IMR-90 (cell line): ENCODE measurements at regions not wholly inside any gene's neighbourhood (a gene's known extent, or its start where the extent isn't known, plus 50 kb on each side); places are given as distances from the start of the nearest gene placed in this dataset.
A peak's percentile ranks its signal among the peaks of the same experiment; 100 is the strongest.

Source experiments
- ATAC-seq: fragments of 200-7000 bp; cut with Tn5 transposase; 2 replicates; pipeline ENCODE4 v1.9.1; 2020; ENCODE audit warnings: low read depth, mild to moderate bottlenecking, moderate library complexity
- BruUV-seq: library from RNA; stranded (reverse); fragments of 400-500 nt; replicated peaks from 2 replicates; lab custom pipeline; 2021; lab: Mats Ljungman, UMichigan
- CTCF ChIA-PET: fragments of 300-600 bp; formaldehyde crosslinking; extraction: SDS; loops from one replicate; lab custom pipeline; 2021; ENCODE audit warnings: antibody characterized with exemption; lab: Yijun Ruan, JAX
- POLR2A ChIA-PET: fragments of 300-600 bp; sonication (Branson Sonifier 250); formaldehyde crosslinking; loops from one replicate; lab custom pipeline; 2022; ENCODE audit warnings: antibody characterized with exemption; ENCODE audit not compliant: unreplicated experiment; lab: Charles Lee
- DNase-seq: peaks from one replicate; pipeline ENCODE4 v3.0.0; 2013
- H2AFZ ChIP-seq: replicated peaks from 2 replicates; pipeline ENCODE3; 2013; ENCODE audit warnings: low read length, mild to moderate bottlenecking; ENCODE audit not compliant: poor library complexity
- H2AK5ac ChIP-seq: 2 replicates; pipeline ENCODE4 v1.6.1; 2013; ENCODE audit warnings: low read depth, low read length, inconsistent platforms
- H2AK9ac ChIP-seq: replicated peaks from 2 replicates; pipeline ENCODE3; 2013; ENCODE audit warnings: mild to moderate bottlenecking, low read depth, low read length, moderate library complexity; ENCODE audit not compliant: poor library complexity
- H2BK120ac ChIP-seq: 2 replicates; pipeline ENCODE4 v1.6.1; 2013; ENCODE audit warnings: low read depth, low read length, inconsistent platforms
- H2BK15ac ChIP-seq: 3 replicates; pipeline ENCODE4 v1.6.1; 2013; ENCODE audit warnings: low read depth, low read length, inconsistent platforms
- H2BK20ac ChIP-seq: 2 replicates; pipeline ENCODE4 v1.6.1; 2013; ENCODE audit warnings: low read depth, mild to moderate bottlenecking, inconsistent platforms, low read length, moderate library complexity
- H2BK5ac ChIP-seq: 2 replicates; pipeline ENCODE4 v1.6.1; 2013; ENCODE audit warnings: mild to moderate bottlenecking, low read depth, low read length, inconsistent platforms; ENCODE audit not compliant: poor library complexity, severe bottlenecking
- H3K14ac ChIP-seq: replicated peaks from 2 replicates; pipeline ENCODE4 v1.6.1; 2013; ENCODE audit warnings: low read depth, low read length, inconsistent platforms
- H3K18ac ChIP-seq: 2 replicates; pipeline ENCODE4 v1.6.1; 2013; ENCODE audit warnings: low read depth, low read length, control low read depth
- H3K23ac ChIP-seq: 2 replicates; pipeline ENCODE4 v1.6.1; 2013; ENCODE audit warnings: low read depth, low read length, inconsistent platforms
- H3K27ac ChIP-seq: 2 replicates; pipeline ENCODE4 v1.5.1; 2013; ENCODE audit warnings: mild to moderate bottlenecking, control low read depth, low read length; ENCODE audit not compliant: insufficient read depth
- H3K27me3 ChIP-seq: 2 replicates; pipeline ENCODE4 v1.6.1; 2013; ENCODE audit warnings: low read length; ENCODE audit not compliant: control insufficient read depth, insufficient read depth
- H3K36me3 ChIP-seq: 2 replicates; pipeline ENCODE4 v1.6.1; 2013; ENCODE audit warnings: low read length, mixed read lengths; ENCODE audit not compliant: control insufficient read depth, insufficient read depth
- H3K4ac ChIP-seq: 2 replicates; pipeline ENCODE4 v1.6.1; 2013; ENCODE audit warnings: low read depth, low read length, inconsistent platforms
- H3K4me1 ChIP-seq: 2 replicates; pipeline ENCODE4 v1.6.1; 2013; ENCODE audit warnings: low read length, mixed read lengths; ENCODE audit not compliant: control insufficient read depth, insufficient read depth
- H3K4me2 ChIP-seq: 2 replicates; pipeline ENCODE4 v1.6.1; 2013; ENCODE audit warnings: low read depth, mild to moderate bottlenecking, control low read depth, low read length, moderate library complexity
- H3K4me3 ChIP-seq: 2 replicates; pipeline ENCODE4 v1.5.1; 2013; ENCODE audit warnings: low read depth, mild to moderate bottlenecking, control low read depth, low read length, moderate library complexity; ENCODE audit not compliant: insufficient read depth
- H3K56ac ChIP-seq: 2 replicates; pipeline ENCODE4 v1.6.1; 2013; ENCODE audit warnings: low read length, inconsistent platforms; ENCODE audit not compliant: insufficient read depth; ENCODE audit errors: extremely low read depth
- H3K79me1 ChIP-seq, 2 experiments: 2 replicates each; pipeline ENCODE4 v1.6.1; 2013; ENCODE audit warnings: low read length in 2 of 2, inconsistent platforms in 1 of 2, low read depth in 1 of 2
- H3K9ac ChIP-seq: 2 replicates; pipeline ENCODE4 v1.6.1; 2013; ENCODE audit warnings: low read depth, low read length, control low read depth
- H3K9me1 ChIP-seq: 2 replicates; pipeline ENCODE4 v1.6.1; 2013; ENCODE audit warnings: low read length, inconsistent platforms; ENCODE audit not compliant: insufficient read depth
- H3K9me3 ChIP-seq: 2 replicates; pipeline ENCODE4 v1.6.1; 2013; ENCODE audit warnings: low read length; ENCODE audit not compliant: control insufficient read depth, insufficient read depth
- H4K20me1 ChIP-seq: 2 replicates; pipeline ENCODE4 v1.6.1; 2013; ENCODE audit warnings: low read length, inconsistent platforms; ENCODE audit not compliant: insufficient read depth
- H4K5ac ChIP-seq: 2 replicates; pipeline ENCODE4 v1.6.1; 2013; ENCODE audit warnings: mild to moderate bottlenecking, low read depth, low read length, control low read depth
- H4K8ac ChIP-seq, 2 experiments: 2 replicates each; pipeline ENCODE4 v1.6.1; 2013; ENCODE audit warnings: low read depth in 2 of 2, low read length in 2 of 2, control low read depth in 1 of 2, inconsistent platforms in 1 of 2
- H4K91ac ChIP-seq: 2 replicates; pipeline ENCODE4 v1.6.1; 2013; ENCODE audit warnings: low read depth, low read length, inconsistent platforms; ENCODE audit not compliant: insufficient read depth
- BHLHE40 ChIP-seq: fragments of 150-350 bp; IDR thresholded peaks from 2 replicates; pipeline ENCODE4 v1.6.1; 2016; ENCODE audit warnings: mild to moderate bottlenecking, low read depth, low read length
- CEBPB ChIP-seq: IDR thresholded peaks from 2 replicates; pipeline ENCODE4 v1.6.1; 2012; ENCODE audit warnings: low read depth, low read length, improper control_type of control experiment
- CHD1 ChIP-seq: IDR thresholded peaks from 2 replicates; pipeline ENCODE4 v1.6.1; 2012; ENCODE audit warnings: low read depth, low read length, improper control_type of control experiment
- FOS ChIP-seq: fragments of 150-350 bp; IDR thresholded peaks from 2 replicates; pipeline ENCODE4 v1.6.1; 2016; ENCODE audit warnings: low read depth, low read length
- MAFK ChIP-seq: IDR thresholded peaks from 2 replicates; pipeline ENCODE4 v1.6.1; 2012; ENCODE audit warnings: low read depth, low read length, improper control_type of control experiment
- MAZ ChIP-seq: IDR thresholded peaks from 2 replicates; pipeline ENCODE4 v1.6.1; 2012; ENCODE audit warnings: low read depth, mild to moderate bottlenecking, low read length, improper control_type of control experiment, moderate library complexity, borderline replicate concordance
- MXI1 ChIP-seq: IDR thresholded peaks from 2 replicates; pipeline ENCODE4 v1.6.1; 2012; ENCODE audit warnings: low read depth, mild to moderate bottlenecking, low read length, moderate library complexity, borderline replicate concordance
- NFE2L2 ChIP-seq: fragments of 150-350 bp; IDR thresholded peaks from 2 replicates; pipeline ENCODE4 v1.6.1; 2016; ENCODE audit warnings: low read depth, mild to moderate bottlenecking, low read length
- POLR2A ChIP-seq: IDR thresholded peaks from 2 replicates; pipeline ENCODE4 v1.6.1; 2012; ENCODE audit warnings: mild to moderate bottlenecking, low read depth, low read length
- RAD21 ChIP-seq: IDR thresholded peaks from 2 replicates; pipeline ENCODE4 v1.6.1; 2012; ENCODE audit warnings: low read length, improper control_type of control experiment
- RCOR1 ChIP-seq: IDR thresholded peaks from 2 replicates; pipeline ENCODE4 v1.6.1; 2012; ENCODE audit warnings: mild to moderate bottlenecking, low read length, improper control_type of control experiment; ENCODE audit not compliant: insufficient replicate concordance
- RFX5 ChIP-seq: IDR thresholded peaks from 2 replicates; pipeline ENCODE4 v1.8.0; 2012; ENCODE audit warnings: low read depth, mild to moderate bottlenecking, low read length, moderate library complexity
- SMC3 ChIP-seq: fragments of 150-350 bp; IDR thresholded peaks from 2 replicates; pipeline ENCODE4 v1.6.1; 2016; ENCODE audit warnings: low read depth, mild to moderate bottlenecking, antibody characterized with exemption, low read length, moderate library complexity
- WGBS, 2 experiments: methylation state at CpG; one replicate each; pipeline versions ENCODE4 v1.1.5 to v1.1.7; 2013; ENCODE audit warnings: missing lambda C conversion rate in 2 of 2; ENCODE audit not compliant: insufficient read length in 1 of 2; ENCODE audit errors: extremely low coverage in 2 of 2; 5-methylcytosine and 5-hydroxymethylcytosine counted together
- dilution Hi-C: fragments of 300-500 bp; cut with HindIII; formaldehyde crosslinking; loops from one replicate; pipeline ENCODE4 v1.14.3; 2018; ENCODE audit warnings: low sequenced_read_pairs; ENCODE audit not compliant: unreplicated experiment
- in situ Hi-C: fragments of 300-500 bp; cut with MboI; formaldehyde crosslinking; loops from 3 replicates; pipeline ENCODE4 v1.14.3; 2019; ENCODE audit warnings: low sequenced_read_pairs, inconsistent platforms, mixed read lengths
- intact Hi-C: fragments of 100-400 bp; cut with micrococcal nuclease; formaldehyde crosslinking; loops from 2 replicates; pipeline ENCODE4 v1.10.0; 2022
- TF ChIP-seq, protein P1 (sequence below): conservative IDR thresholded peaks from 2 replicates; pipeline ENCODE4 v1.5.1; 2012; ENCODE audit warnings: mild to moderate bottlenecking, low read depth, low read length, improper control_type of control experiment
- TF ChIP-seq, protein P2 (sequence below): fragments of 150-350 bp; IDR thresholded peaks from 2 replicates; pipeline ENCODE4 v1.6.1; 2016; ENCODE audit warnings: low read depth, mild to moderate bottlenecking, low read length, moderate library complexity, borderline replicate concordance

DNA sequence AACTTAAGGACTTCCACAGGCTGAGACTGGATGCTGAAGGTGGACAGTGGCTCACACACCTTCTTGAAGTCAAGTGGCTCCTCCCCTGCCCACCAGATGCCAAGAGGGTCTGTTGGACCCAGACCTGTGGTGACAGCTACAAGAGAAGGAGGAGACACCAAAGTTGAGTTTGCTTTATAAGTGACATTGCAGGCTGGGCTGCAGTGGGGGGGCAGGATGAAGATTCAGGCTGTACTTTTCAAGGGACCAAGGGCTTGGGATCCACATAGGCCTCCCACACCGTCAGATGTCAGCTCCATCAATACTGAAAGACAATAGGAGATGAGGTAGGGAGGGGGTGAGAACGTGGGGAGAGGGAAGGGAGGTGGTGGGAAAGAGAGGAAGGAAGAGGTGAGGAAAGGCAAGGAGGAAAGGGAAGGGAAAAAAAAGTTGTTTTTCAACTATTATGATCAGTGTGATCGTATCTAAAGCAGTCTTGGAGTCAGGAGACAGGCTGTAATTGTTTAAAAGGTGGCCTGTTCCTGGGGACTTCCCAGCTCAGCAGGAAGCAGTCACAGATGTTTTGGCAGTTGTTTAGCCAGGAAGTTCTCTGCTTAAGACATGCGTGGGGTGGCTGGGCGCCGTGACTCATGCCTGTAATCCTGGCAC is 84.1 kb upstream of the RESF1 start:
- CTCF ChIA-PET: no interaction called here
- WGBS, 2 experiments: 50% methylated on average over 1 of the region's 6 CpGs; no CpG with 5 or more reads in 1 of the 2 experiments
- Histone ChIP-seq H3K14ac (no peak overlapping the region), H3K4me1 (no peaks in the 10 kb centered on the region; the same call in 1 of the 2 replicates), H4K20me1 (no peaks in the 10 kb centered on the region), H2BK15ac (peak overlapping the region; percentile 15; the same call in 1 of the 3 replicates), H3K56ac (no peak overlapping the region), H2AFZ (peak overlapping the region; percentile 76), H2BK20ac (no peak overlapping the region), H3K79me1 (no peaks in the 10 kb centered on the region), H3K9me1 (no peaks in the 10 kb centered on the region), H3K36me3 (no peaks in the 10 kb centered on the region), H4K5ac (peak overlapping the region; percentile 40; the same call in 1 of the 2 replicates), H3K4me3 (no peak overlapping the region), H3K4ac (no peak overlapping the region), H2AK9ac (no peak overlapping the region), H3K27me3 (no peaks in the 10 kb centered on the region; the same call in 1 of the 2 replicates), H3K9ac (no peak overlapping the region), H3K9me3 (0 out of 2 replicates have a peak, but pooled peaks cover 2% of the 10 kb centered on the region), H4K91ac (no peak overlapping the region; the same call in 1 of the 2 replicates), H3K23ac (no peak overlapping the region), H2AK5ac (no peak overlapping the region), H3K18ac (peak overlapping the region; percentile 1; the same call in 1 of the 2 replicates), H3K27ac (no peak overlapping the region), H3K4me2 (no peak overlapping the region), H4K8ac (peak overlapping the region; percentile 60 to 65; a peak in 3 of 4 replicates), H2BK5ac (peak overlapping the region; percentile 4), H2BK120ac (peak overlapping the region; percentile 30; the same call in 1 of the 2 replicates)
- in situ Hi-C loops: no loop called here
- dilution Hi-C loops: no loop called here
- intact Hi-C loops: loop anchor here (10.0 kb wide), 1 partner anchor 70 kb away; no protein-coding TSS in a partner anchor
- POLR2A ChIA-PET: no interaction called here
- ATAC-seq (peak; percentile 48; the same call in 1 of the 2 replicates), DNase-seq (peak; percentile 83)
- BruUV-seq: no TSS peak
- TF ChIP-seq RAD21: no peak
- no peak for TF ChIP-seq CHD1
- TF ChIP-seq FOS: no peak
- TF ChIP-seq CEBPB: no peak
- TF ChIP-seq MAZ: no peak
- no peak for TF ChIP-seq SMC3
- TF ChIP-seq MAFK: no peak
- no peak for TF ChIP-seq RFX5
- no peak for TF ChIP-seq MXI1
- no peak for TF ChIP-seq BHLHE40
- TF ChIP-seq, protein P1, sequence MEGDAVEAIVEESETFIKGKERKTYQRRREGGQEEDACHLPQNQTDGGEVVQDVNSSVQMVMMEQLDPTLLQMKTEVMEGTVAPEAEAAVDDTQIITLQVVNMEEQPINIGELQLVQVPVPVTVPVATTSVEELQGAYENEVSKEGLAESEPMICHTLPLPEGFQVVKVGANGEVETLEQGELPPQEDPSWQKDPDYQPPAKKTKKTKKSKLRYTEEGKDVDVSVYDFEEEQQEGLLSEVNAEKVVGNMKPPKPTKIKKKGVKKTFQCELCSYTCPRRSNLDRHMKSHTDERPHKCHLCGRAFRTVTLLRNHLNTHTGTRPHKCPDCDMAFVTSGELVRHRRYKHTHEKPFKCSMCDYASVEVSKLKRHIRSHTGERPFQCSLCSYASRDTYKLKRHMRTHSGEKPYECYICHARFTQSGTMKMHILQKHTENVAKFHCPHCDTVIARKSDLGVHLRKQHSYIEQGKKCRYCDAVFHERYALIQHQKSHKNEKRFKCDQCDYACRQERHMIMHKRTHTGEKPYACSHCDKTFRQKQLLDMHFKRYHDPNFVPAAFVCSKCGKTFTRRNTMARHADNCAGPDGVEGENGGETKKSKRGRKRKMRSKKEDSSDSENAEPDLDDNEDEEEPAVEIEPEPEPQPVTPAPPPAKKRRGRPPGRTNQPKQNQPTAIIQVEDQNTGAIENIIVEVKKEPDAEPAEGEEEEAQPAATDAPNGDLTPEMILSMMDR: no peak
- TF ChIP-seq POLR2A: no peak
- no peak for TF ChIP-seq NFE2L2
- TF ChIP-seq, protein P2, sequence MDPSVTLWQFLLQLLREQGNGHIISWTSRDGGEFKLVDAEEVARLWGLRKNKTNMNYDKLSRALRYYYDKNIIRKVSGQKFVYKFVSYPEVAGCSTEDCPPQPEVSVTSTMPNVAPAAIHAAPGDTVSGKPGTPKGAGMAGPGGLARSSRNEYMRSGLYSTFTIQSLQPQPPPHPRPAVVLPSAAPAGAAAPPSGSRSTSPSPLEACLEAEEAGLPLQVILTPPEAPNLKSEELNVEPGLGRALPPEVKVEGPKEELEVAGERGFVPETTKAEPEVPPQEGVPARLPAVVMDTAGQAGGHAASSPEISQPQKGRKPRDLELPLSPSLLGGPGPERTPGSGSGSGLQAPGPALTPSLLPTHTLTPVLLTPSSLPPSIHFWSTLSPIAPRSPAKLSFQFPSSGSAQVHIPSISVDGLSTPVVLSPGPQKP: no peak
- TF ChIP-seq RCOR1: no peak
